PC-9 (cell line): ENCODE measurements at regions not wholly inside any gene's neighbourhood (a gene's known extent, or its start where the extent isn't known, plus 50 kb on each side); places are given as distances from the start of the nearest gene placed in this dataset.

Experiments
- BruUV-seq: library from RNA; stranded (reverse); fragments of 400-500 nt; replicated peaks from 2 replicates; lab custom pipeline; 2021; lab: Mats Ljungman, UMichigan
- CTCF ChIA-PET: fragments of 300-600 bp; sonication (Branson Sonifier 250); formaldehyde crosslinking; loops from one replicate; lab custom pipeline; 2022; ENCODE audit warnings: antibody characterized with exemption; lab: Charles Lee
- POLR2A ChIA-PET: fragments of 300-600 bp; sonication (Branson Sonifier 250); formaldehyde crosslinking; loops from one replicate; lab custom pipeline; 2022; ENCODE audit warnings: antibody characterized with exemption; ENCODE audit not compliant: unreplicated experiment; lab: Charles Lee
- DNase-seq, 2 experiments: peaks; one replicate each; pipeline versions ENCODE4 v3.0.0 to v3.0.0-alpha.2; 2015 to 2022; ENCODE audit warnings: mixed read lengths in 1 of 2
- H2AFZ ChIP-seq: fragments of 200-600 bp; sonication (generic); 2 replicates; pipeline ENCODE4 v1.8.1; 2017; ENCODE audit warnings: antibody characterized with exemption
- H3F3A ChIP-seq: fragments of 200-600 bp; sonication (generic); 2 replicates; pipeline ENCODE4 v1.8.1; 2017; ENCODE audit warnings: antibody characterized with exemption, mild to moderate bottlenecking, low read depth; ENCODE audit not compliant: insufficient read depth
- H3K27ac ChIP-seq: fragments of 200-600 bp; sonication (generic); 2 replicates; pipeline ENCODE4 v1.6.1; 2016; ENCODE audit warnings: mixed run types
- H3K27me3 ChIP-seq: fragments of 200-600 bp; sonication (generic); 2 replicates; pipeline ENCODE4 v1.6.1; 2016; ENCODE audit warnings: low read depth, mixed run types; ENCODE audit not compliant: insufficient read depth
- H3K36me3 ChIP-seq: fragments of 200-600 bp; sonication (generic); 2 replicates; pipeline ENCODE4 v1.6.1; 2016; ENCODE audit warnings: low read depth, mixed run types
- H3K4me1 ChIP-seq: fragments of 200-600 bp; sonication (generic); replicated peaks from 2 replicates; pipeline ENCODE4 v1.6.1; 2016; ENCODE audit warnings: mixed run types; ENCODE audit not compliant: insufficient read depth
- H3K4me2 ChIP-seq: fragments of 200-600 bp; sonication (generic); 2 replicates; pipeline ENCODE4 v1.6.1; 2017; ENCODE audit warnings: mixed run types
- H3K4me3 ChIP-seq: fragments of 200-600 bp; sonication (generic); 2 replicates; pipeline ENCODE4 v1.6.1; 2016; ENCODE audit warnings: mixed run types
- H3K79me2 ChIP-seq: fragments of 200-600 bp; sonication (generic); 2 replicates; pipeline ENCODE4 v1.6.1; 2017; ENCODE audit warnings: low read depth, mixed run types
- H3K9me2 ChIP-seq: fragments of 200-600 bp; sonication (generic); 2 replicates; pipeline ENCODE4 v1.8.1; 2017; ENCODE audit warnings: mild to moderate bottlenecking; ENCODE audit not compliant: insufficient read depth
- H3K9me3 ChIP-seq: fragments of 200-600 bp; sonication (generic); 2 replicates; pipeline ENCODE4 v1.8.1; 2016; ENCODE audit warnings: low read depth; ENCODE audit not compliant: insufficient read depth
- H4K20me1 ChIP-seq: fragments of 200-600 bp; sonication (generic); 2 replicates; pipeline ENCODE4 v1.8.1; 2017; ENCODE audit not compliant: insufficient read depth
- CTCF ChIP-seq: fragments of 200-600 bp; sonication (generic); conservative IDR thresholded peaks from 2 replicates; pipeline ENCODE4 v1.6.1; 2017; ENCODE audit warnings: mixed run types, antibody characterized with exemption, mild to moderate bottlenecking, moderate library complexity
- EZH2 ChIP-seq: fragments of 200-600 bp; sonication (generic); IDR thresholded peaks from 2 replicates; pipeline ENCODE4 v1.8.0; 2017; ENCODE audit warnings: antibody characterized with exemption, low read depth
- intact Hi-C: fragments of 100-400 bp; cut with micrococcal nuclease; formaldehyde crosslinking; loops from one replicate; pipeline ENCODE4 v1.10.0; 2022; ENCODE audit not compliant: unreplicated experiment

- intact Hi-C loops = no loop called here
- POLR2A ChIA-PET = no interaction called here
Measured at GRCh38 chr7:41612386-41612785, 90.5 kb downstream of the INHBA start.

GRCh38 chr7:41608447-41608846 is 94.4 kb downstream of the INHBA start:
- Histone ChIP-seq H3K79me2 (no peaks in the 10 kb centered on the region), H3K36me3 (no peaks in the 10 kb centered on the region), H4K20me1 (no peaks in the 10 kb centered on the region), H3K4me3 (no peak overlapping the region), H3F3A (no peaks in the 10 kb centered on the region), H3K4me1 (no peaks in the 10 kb centered on the region), H3K4me2 (no peak overlapping the region), H3K27ac (no peak overlapping the region), H3K9me2 (peaks cover 5% of the 10 kb centered on the region; the same call in 1 of the 2 replicates), H2AFZ (no peak overlapping the region), H3K9me3 (no peaks in the 10 kb centered on the region), H3K27me3 (no peaks in the 10 kb centered on the region)
- POLR2A ChIA-PET = interaction anchor here (0.7 kb wide), 2 partner anchors 417 to 990 kb away, joined by 3 to 4 read pairs; no protein-coding TSS in a partner anchor
- CTCF ChIA-PET = no interaction called here
- TF ChIP-seq EZH2 = no peak
- TF ChIP-seq CTCF = no peak
- no peak for DNase-seq
- BruUV-seq = no TSS peak
- intact Hi-C loops = no loop called here

More at GRCh38 chr7:41612386-41612785, 90.5 kb downstream of the INHBA start:
- Histone ChIP-seq H4K20me1 (no peaks in the 10 kb centered on the region), H3K27me3 (no peaks in the 10 kb centered on the region), H3K4me2 (no peak overlapping the region), H3K4me1 (no peaks in the 10 kb centered on the region), H3K27ac (no peak overlapping the region), H3K9me3 (no peaks in the 10 kb centered on the region), H3K36me3 (no peaks in the 10 kb centered on the region), H3K9me2 (0 out of 2 replicates have a peak, but pooled peaks cover 5% of the 10 kb centered on the region), H3F3A (no peaks in the 10 kb centered on the region), H2AFZ (no peak overlapping the region), H3K4me3 (no peak overlapping the region), H3K79me2 (no peaks in the 10 kb centered on the region)
- no TSS peak for BruUV-seq
- CTCF ChIA-PET = interaction anchor here (0.6 kb wide), 1 partner anchor 408 kb away, joined by 3 read pairs; no protein-coding TSS in a partner anchor
- no peak for DNase-seq
- TF ChIP-seq CTCF (no peak), EZH2 (no peak)

GRCh38 chr7:41603985-41604384 is 98.9 kb downstream of the INHBA start:
- Histone ChIP-seq H3K4me1 (no peaks in the 10 kb centered on the region), H4K20me1 (no peaks in the 10 kb centered on the region), H3K9me2 (no peaks in the 10 kb centered on the region; the same call in 1 of the 2 replicates), H3K9me3 (peaks cover 4% of the 10 kb centered on the region; the same call in 1 of the 2 replicates), H3F3A (no peaks in the 10 kb centered on the region), H3K27me3 (no peaks in the 10 kb centered on the region), H3K4me3 (no peak overlapping the region), H2AFZ (no peak overlapping the region), H3K36me3 (no peaks in the 10 kb centered on the region), H3K79me2 (no peaks in the 10 kb centered on the region), H3K27ac (no peak overlapping the region), H3K4me2 (no peak overlapping the region)
- ChIA-PET POLR2A (no interaction called here), CTCF (no interaction called here)
- intact Hi-C loops = no loop called here
- no TSS peak for BruUV-seq
- TF ChIP-seq CTCF (no peak), EZH2 (no peak)
- DNase-seq = no peak
